ENCODE measurements at regions not wholly inside any gene's neighbourhood (a gene's known extent, or its start where the extent isn't known, plus 50 kb on each side); places are given as distances from the start of the nearest gene placed in this dataset.

DNA sequence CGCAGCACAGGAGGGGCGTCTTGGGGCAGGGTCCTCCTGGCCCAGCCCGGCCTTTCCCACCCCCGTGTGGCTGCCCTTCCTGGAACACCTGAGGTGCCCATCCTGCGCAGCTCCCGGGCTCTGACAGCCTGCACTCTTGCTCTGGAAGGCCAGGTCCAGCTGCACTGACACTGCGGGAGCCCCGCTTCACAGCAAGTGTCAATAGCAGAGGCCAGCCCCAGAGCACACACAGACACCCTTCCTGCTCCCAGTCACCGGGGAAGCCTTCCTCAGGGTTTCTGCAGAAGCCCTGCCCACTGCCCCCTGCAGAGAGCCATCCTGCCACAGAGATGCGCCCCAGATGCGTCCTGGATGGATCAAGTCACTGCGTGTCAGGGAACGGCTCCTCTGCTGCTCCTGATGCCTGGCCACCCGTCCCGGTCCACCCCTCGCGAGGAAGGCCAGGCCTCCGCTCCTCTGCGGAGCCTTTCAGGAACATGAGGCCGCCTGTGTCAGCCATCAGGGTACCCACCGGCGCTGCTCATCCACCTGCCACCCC is 519.2 kb upstream of the MYT1L start:
- H3K36me3 ChIP-seq (replicated peaks in 1 of 2; ENCODE audit: insufficient read depth in 1 of 2, low read depth in 2 of 2) = no peaks in the 10 kb centered on the region
- no peak overlapping the region for H3K4me3 ChIP-seq
- peaks cover 31% of the 10 kb centered on the region for H3K4me1 ChIP-seq
- 93 to 95% methylated on average over 11 to 22 of the region's 22 CpGs for WGBS, 2 donors
- ATAC-seq = no peak
- intact Hi-C loops (cut with DNase I) = no loop called here
- H3K27ac ChIP-seq = no peak overlapping the region
- no peak for DNase-seq
- TF ChIP-seq, protein P1, sequence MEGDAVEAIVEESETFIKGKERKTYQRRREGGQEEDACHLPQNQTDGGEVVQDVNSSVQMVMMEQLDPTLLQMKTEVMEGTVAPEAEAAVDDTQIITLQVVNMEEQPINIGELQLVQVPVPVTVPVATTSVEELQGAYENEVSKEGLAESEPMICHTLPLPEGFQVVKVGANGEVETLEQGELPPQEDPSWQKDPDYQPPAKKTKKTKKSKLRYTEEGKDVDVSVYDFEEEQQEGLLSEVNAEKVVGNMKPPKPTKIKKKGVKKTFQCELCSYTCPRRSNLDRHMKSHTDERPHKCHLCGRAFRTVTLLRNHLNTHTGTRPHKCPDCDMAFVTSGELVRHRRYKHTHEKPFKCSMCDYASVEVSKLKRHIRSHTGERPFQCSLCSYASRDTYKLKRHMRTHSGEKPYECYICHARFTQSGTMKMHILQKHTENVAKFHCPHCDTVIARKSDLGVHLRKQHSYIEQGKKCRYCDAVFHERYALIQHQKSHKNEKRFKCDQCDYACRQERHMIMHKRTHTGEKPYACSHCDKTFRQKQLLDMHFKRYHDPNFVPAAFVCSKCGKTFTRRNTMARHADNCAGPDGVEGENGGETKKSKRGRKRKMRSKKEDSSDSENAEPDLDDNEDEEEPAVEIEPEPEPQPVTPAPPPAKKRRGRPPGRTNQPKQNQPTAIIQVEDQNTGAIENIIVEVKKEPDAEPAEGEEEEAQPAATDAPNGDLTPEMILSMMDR (IDR thresholded peaks at IDR 0.05) = no peak
- no peak for TF ChIP-seq POLR2A (IDR thresholded peaks at IDR 0.05)
- H3K9me3 ChIP-seq = no peaks in the 10 kb centered on the region
- no peaks in the 10 kb centered on the region for H3K27me3 ChIP-seq

DNA sequence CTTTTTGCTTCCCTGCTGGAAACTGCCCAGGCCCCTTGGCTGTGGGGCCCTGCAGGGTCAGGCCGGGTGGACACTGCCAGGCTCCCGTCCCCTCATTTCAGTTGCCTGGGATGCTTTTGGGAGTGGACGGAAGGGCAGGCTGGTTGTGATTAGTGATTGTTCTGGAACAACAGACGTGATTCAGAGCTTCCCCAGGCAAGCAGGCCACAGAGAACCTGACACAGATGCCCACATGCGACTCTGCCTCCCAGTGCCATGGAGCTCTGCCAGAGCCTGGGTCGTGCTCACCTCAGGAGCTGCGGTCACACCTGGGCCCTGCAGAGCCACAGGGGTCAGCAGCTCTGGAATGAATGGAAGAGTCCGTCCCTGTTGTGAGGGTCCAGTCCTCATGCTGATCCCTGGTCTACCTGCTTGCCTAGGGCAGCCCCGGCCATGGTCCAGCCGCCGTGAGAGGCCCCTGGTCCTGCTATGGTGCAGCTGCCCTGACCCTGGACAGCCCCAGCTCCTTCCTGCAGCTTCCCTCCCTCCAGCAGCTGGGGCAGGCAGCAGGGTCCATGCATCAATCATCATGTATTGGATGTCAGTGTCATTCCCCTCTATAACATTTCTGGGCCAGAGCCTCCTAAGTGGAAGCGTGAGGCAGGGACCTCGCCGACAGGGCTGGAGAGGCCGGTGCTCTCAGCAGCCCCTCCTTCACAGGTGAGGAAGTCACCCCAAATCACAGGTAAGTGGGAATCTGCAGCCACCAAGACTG is 518.6 kb upstream of the MYT1L start:
- 73 to 85% methylated on average over 9 to 15 of the region's 15 CpGs for WGBS, 2 donors
- intact Hi-C loops (cut with DNase I) = no loop called here
- Histone ChIP-seq H3K4me3 (no peak overlapping the region), H3K27me3 (no peaks in the 10 kb centered on the region), H3K36me3 (replicated peaks in 1 of 2; ENCODE audit: insufficient read depth in 1 of 2, low read depth in 2 of 2) (no peaks in the 10 kb centered on the region), H3K4me1 (peaks cover 31% of the 10 kb centered on the region), H3K27ac (no peak overlapping the region), H3K9me3 (no peaks in the 10 kb centered on the region)
- no peak for TF ChIP-seq POLR2A (IDR thresholded peaks at IDR 0.05)
- TF ChIP-seq, protein P1 (IDR thresholded peaks at IDR 0.05) = no peak
- DNase-seq (peak in 2 of 4 donors; percentile 15 to 62), ATAC-seq (no peak)

DNA sequence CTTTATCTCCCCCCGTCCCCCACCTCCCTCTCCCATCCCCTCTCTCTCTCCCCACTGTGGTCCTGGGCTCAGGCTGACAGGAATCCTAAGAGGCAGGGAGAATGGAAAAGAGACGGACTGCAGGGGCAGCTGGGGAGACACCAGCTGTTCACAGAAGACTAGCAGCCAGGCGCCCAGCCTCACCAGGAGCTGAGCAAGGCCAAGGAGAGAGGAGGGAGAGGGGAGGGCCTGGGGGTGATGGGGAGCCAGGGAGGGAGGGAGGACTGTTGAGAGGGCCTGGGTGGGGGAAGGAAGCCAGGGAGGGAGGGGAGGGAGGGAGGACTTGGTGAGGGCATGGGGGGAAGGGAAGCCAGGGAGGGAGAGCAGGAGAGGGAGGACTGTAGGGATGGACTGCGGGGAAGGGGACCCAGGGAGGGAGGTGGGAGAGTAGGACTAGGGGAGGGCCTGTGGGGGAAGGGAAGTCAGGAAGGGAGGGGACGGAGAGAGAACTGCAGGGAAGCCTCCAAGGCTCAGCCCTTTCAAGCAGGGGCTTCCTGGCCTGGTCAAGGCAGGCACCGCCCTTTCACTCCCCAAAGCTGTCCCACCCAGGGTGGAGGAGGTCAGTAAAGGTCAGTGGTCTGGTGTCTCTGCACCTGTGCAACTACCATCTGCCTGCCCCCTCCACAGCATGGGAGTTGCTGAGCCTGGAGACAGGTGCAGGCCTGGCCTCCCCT is 517.7 kb upstream of the MYT1L start:
- ATAC-seq (no peak), DNase-seq (peak in 3 of 4 donors; percentile 48 to 69 (median 57))
- 44 to 45% methylated on average over 5 of the region's 6 CpGs for WGBS, 2 donors
- no peaks in the 10 kb centered on the region for H3K27me3 ChIP-seq
- no peak overlapping the region for H3K4me3 ChIP-seq
- peak overlapping the region in 2 of 4 donors; percentile 39 to 75 for H3K27ac ChIP-seq
- TF ChIP-seq, protein P1 (IDR thresholded peaks at IDR 0.05) = no peak
- TF ChIP-seq POLR2A (IDR thresholded peaks at IDR 0.05) = no peak
- no peaks in the 10 kb centered on the region for H3K9me3 ChIP-seq
- intact Hi-C loops (cut with DNase I) = no loop called here
- H3K4me1 ChIP-seq = peaks cover 31% of the 10 kb centered on the region
- H3K36me3 ChIP-seq (replicated peaks in 1 of 2; ENCODE audit: insufficient read depth in 1 of 2, low read depth in 2 of 2) = no peaks in the 10 kb centered on the region

DNA sequence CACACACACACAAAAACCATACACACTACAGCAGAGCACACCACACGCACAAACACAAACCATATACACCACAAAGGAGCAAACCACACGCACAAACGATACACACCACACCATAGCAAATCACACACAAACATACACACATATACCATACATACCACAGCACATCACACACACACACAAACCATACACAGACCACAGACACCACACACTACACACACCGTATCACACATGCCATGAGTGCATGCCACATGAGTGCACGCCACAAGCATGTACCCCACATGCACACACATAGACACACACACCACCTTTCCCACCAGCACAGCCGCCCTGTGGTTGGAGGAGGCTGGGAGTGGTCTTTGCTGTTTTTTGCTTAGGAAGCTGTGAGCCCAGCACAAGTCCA is 517.1 kb upstream of the MYT1L start:
- no peaks in the 10 kb centered on the region for H3K9me3 ChIP-seq
- H3K27me3 ChIP-seq = no peaks in the 10 kb centered on the region
- TF ChIP-seq, protein P1 (IDR thresholded peaks at IDR 0.05) = no peak
- TF ChIP-seq POLR2A (IDR thresholded peaks at IDR 0.05) = no peak
- DNase-seq = no peak
- H3K27ac ChIP-seq = peak overlapping the region in 2 of 4 donors; percentile 75 to 78
- WGBS, 2 donors = 88 to 97% methylated on average over 6 of the region's 6 CpGs
- intact Hi-C loops (cut with DNase I) = no loop called here
- H3K4me3 ChIP-seq = no peak overlapping the region
- peaks cover 31% of the 10 kb centered on the region for H3K4me1 ChIP-seq
- no peak for ATAC-seq
- no peaks in the 10 kb centered on the region for H3K36me3 ChIP-seq (replicated peaks in 1 of 2; ENCODE audit: insufficient read depth in 1 of 2, low read depth in 2 of 2)

Data from body of pancreas (tissue), 4 donors.